ENCODE measurements at regions not wholly inside any gene's neighbourhood (a gene's known extent, or its start where the extent isn't known, plus 50 kb on each side); places are given as distances from the start of the nearest gene placed in this dataset.
A peak's percentile ranks its signal among the peaks of the same experiment; 100 is the strongest.
"Not testable (repeated sequence)": the region's sequence is repeated elsewhere in the genome, so short reads cannot be mapped to it uniquely, and the experiment has no call there.

DNA sequence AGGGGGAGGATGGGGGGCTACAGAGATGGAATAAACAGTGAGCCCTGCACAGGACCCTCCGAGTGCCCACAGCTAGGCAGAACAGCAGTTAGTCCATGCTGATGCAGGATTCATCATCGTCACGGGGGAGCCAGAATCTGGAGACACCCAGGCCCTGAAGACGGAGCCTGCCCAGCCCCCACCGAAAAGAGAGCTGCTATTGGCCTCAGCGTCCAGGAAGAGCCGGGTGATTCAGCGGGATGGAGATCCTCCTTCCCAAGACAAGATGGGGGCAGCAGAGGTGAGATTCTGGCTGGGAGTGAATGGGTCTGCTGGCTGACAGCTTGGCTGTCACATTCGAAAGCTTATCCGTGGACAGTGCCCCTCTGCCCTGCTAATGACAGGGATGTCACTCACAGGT is 133.6 kb upstream of the CRHR1 start:
- DNase-seq: no peak

DNA sequence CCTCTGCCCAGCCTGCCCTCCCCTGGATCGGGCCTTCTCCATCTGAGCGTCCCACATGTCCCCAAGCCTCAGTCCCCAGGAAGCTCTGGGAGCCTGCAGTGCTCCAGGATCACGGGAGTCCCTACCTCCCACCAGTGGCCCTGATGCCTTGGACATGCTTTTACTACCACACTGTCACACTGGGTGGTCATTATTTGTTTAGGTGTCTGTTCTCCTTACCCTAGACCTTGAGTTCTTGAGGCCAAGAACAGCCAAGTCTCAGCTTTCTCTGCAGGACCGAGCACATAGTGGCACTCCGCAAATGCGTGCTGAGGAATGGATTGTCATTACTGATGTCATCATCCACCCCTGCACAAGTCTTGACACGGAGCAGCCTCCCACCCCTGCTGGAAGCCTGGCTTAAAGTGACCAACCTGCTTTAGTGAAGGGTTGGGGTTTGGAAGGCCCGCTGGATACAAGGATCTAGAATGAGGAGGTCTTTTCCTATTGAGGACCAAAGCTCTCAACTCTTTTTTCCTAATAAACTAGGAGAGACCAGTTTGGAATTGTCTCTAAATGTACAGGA is 132.9 kb upstream of the CRHR1 start:
- no peak for DNase-seq

DNA sequence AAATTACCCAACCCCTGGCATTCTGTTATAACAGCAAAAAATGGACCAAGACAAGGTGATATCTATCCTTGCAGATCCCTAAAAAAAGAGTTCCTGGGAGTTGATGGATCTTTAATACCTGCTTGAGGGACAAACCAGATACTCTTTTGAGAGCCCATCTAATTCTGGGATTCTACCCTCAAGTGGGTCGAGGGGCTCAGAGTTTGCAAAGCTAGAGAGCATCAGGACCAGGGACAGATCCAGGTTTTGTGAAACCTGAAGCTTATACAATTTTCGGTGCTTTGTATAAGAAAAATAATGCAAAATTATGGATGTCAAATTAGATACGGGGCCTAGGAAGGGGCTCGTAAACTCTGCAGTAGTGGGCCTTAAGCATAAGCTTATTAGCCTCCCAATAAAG is 130.5 kb upstream of the CRHR1 start:
- no peak for DNase-seq

DNA sequence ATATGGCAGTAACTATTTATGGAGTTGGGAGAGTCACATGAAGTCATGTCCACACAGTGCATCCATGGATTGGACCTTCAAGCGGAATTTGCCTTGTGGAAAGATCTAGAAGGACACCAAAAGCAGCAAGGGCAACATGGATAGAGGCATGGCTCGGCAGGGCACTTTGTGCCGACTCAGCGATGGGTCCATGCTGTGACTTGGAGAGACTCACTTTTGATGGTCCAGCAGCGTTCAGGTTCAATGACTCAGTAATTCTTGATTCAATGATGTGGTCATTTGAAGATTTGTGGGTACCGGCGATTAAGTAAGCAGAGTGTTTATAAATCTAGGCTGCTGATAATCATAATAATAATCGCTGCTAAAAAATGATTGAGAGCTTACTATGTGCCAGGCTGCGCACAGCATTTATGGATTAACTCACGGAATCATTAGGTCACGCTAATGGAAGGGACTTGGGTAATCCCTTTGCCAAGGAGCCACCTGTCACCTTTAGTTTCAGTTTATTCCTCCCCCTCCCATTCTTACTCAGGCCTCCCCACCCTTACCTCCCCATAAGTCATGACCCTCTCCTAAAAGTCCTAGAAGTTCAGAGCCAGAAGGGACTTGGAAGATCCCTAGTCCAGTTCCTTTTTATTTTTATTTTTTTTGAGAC is 127.5 kb upstream of the CRHR1 start:
- no peak for DNase-seq

DNA sequence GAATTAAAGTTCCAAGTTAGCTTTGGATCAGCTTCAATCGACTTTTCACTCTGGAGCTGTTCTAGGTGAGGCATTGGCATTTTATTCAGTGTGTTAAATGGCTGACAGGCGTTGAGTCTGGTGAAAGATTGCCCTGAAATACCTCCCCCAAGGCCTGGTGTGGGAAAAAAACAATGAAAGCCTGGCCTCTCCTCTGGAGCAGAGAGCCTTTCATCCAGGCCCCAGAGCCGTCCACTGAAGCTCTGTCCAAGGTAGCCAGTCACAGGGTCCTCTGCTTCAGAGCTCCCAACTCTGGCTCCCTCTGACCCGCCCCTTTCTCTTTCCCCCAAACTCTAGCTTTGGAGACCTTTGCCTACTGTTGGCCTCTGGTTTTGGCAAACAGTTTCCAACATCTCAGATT is 123.6 kb upstream of the CRHR1 start:
- DNase-seq: no peak

DNA sequence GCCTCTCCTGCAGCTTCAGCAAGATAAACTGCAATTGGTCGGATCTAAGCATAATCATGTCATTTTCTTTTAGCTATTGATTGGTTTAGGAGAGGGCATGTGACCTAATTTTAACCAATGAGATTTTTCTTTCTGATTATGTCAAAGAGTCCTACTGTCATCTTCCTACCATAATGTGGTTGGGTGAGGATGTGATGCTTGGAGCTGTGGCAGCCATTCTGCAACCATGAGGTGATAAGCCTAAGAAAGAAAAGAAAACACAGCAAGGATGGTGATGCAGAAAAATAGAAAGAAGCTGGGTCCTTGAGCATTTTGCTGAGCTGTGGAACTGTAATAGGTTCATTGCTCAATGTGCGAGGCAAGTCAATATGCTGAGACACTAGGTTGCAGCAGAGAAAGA is 121.7 kb upstream of the CRHR1 start:
- DNase-seq: no peak

DNA sequence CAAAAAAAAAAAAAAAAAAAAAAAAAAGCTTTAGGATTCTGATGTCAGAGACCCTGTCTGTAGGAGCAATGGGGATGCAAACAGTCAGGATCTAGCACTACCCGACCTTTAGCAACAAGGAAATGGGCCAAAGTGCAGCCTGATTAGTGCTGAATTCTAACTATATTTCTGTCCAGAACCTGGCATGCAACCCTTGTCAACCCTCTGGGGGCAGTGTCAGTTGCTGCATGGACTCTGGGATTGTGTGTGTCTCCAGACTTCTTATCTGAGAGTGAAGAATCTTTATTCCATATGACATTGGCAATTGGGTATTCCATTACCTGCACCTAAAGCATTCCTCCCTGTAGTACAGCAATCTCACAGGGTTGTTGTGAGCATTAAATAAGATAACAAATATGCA is 120.3 kb upstream of the CRHR1 start:
- DNase-seq: no peak

DNA sequence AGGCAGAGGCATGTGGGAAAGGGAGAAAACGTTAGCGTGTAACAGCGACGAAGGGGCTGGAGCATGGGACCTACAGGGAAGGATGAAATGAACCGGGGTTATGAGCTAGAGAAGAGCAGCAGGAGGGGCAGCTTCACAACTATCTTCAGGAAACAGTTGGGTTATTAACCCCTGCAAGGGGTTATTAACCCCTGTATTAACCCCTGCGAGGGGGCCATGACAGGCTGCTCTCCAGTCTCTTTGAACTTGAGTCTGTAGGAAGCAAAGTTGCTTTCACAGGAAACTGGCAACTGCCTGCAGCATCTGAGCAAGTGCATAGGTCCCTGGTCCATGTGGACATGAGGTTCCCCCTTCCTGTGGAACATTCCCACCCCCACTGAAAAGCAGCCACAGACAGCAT is 119.2 kb upstream of the CRHR1 start:
- DNase-seq: no peak

DNA sequence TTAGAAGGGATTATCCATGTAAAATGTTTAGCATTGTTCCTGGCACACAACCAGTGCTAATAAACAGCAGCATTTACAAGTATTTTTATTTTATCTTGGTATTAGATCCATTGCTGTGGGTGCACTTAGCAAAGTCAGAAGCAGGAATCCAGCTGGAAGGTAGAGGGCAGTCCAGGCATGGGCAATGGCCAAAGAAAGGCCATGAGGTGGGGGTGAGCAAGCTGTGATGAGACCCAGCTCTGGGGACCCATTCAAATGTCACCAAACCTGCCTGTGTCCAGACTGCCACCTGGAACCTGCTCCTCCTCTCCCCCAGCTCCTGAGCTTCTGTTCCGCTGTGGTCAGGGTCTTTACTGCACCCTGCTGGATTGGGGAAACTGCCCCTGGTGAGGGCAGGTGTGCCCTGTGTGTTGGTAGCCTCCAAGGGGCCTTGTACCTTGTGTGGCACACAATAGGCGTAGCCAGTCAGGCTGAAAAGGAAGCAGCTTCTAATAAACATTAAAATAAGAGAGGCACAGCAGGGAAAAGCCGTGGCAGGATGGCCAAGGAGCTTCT is 118.0 kb upstream of the CRHR1 start:
- no peak for DNase-seq

DNA sequence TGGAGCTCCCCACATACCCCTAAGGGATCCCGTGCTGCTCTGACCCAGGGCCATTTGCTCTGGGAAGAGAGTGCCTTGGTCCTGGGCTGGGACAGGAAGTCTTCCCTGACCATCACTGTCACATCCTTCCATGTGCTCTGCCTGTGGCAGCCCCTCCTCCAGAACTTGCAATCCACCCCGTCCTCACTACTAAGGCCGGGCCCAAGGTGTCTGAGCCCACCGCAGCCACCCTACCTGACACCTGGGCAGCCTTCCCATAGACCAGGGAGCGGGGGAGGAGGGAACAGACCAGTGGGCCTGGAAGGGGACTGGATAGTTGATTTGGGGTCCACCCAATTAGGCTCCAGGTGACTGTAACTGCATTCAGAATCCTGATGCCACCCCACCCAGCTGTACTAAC is 117.5 kb upstream of the CRHR1 start:
- DNase-seq: no peak

DNA sequence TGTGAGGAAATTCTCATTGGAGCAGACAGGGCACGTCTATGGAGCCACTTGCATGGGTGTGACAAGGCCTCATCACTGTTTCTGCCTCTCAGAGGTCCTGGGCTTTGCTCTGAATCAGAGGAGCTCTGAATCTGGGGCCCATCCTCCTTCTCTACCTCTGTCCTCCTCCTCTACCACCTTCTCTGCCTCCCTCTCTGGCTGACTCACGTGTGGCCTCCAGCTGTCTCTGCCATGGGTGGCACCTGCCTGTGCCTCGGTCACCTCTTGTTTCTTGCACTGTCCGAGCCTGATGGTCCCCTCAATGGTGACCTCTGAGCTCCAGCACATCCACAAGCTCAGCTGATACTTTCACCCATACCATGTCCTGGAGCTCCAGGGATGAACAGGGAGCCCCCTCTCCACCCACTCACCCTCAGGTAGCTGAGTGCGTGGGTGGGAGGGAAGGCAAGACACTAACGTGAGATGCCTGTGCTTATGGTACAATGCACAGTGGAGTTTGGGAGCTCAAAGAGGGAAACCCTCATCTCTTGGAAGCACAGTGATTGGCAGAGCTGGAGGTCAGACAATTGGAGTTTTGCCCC is 116.4 kb upstream of the CRHR1 start:
- DNase-seq: peak in 1 of 2 experiments; percentile 3

DNA sequence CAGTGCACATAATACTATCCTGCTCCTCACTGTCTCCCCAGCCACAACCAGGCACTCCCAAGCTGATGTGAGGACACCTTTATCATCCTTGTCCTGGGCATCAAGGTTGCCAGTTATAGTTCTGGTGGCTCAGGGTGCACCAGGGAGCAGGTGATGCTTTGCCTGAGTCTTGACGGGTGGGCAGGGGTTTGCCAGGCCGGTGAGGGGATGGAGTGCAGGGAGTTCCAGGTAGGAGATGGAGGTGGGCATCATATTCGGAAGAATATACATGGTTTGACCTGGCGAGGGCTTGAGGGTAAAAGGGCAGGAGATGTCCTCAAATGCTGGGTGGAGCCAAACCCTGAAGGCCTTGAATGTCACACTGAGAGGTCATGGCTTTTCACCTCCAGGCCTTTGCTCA is 115.8 kb upstream of the CRHR1 start:
- DNase-seq: no peak

DNA sequence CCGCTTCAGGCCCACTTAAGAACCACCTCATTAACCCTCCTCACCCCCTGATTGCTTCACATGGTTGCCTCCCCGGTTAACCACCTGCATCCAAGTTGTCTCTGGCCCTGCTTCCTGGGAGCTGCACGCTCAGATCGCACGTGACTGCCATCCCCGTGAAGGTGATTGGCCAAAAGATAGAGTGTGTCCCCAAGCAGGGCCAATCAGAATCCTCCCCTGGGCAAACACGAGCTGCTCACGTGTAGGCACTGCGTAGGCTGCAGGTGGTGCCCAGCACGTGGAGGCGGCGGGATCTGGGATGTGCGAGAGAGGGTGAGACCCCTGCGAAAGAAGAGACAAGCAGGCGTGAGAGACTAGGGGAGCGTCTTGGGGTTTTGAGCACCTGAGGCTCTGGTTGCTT is 111.8 kb upstream of the CRHR1 start:
- DNase-seq: no peak

DNA sequence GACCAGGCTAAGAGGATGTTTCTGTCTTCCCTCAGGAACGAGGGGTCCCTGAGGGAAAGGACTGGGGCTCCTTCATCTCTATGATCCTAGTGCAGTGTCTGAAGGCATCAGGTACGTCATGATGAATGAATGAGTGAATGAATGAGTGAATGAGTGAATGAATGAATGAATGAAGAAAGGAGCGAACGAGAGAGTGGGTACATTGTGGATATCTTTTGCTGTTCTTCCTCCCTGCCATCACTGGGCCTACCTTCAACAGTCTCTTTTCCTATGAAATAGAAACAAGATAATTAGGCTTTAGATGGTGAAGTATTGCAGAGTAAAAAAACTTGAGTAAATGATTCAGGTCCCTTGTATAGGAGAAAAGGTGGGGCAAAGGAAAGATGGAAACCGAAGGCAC is 111.3 kb upstream of the CRHR1 start:
- DNase-seq: no peak

DNA sequence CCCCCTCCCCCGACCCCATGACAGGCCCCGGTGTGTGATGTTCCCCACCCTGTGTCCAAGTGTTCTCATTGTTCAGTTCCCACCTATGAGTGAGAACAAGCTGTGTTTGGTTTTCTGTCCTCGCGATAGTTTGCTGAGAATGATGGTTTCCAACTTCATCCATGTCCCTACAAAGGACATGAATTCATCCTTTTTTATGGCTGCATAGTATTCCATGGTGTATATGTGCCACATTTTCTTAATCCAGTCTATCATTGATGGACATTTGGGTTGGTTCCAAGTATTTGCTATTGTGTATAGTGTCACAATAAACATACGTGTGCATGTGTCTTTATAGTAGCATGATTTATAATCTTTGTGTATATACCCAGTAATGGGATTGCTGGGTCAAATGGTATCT is 110.4 kb upstream of the CRHR1 start:
- not testable (repeated sequence) for DNase-seq

DNA sequence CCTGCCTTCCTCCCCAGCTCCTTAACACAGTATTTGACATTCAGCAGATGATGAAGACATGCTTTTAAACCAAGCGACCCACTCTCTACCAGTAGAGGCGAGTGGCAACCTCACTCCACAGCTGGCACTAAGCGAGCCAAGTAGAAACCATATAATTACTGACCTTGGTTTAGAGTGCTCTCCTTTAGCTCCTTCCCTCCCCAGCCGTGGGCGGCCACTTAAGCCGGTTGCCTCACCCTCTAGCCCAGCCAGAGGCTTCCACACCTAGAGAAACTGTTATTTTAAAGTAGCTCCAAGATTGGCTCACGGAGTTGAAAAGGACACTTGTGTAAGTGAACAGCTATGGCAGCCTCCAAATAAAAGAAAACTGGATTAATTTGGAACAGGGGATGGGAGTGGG is 109.1 kb upstream of the CRHR1 start:
- DNase-seq: no peak

DNA sequence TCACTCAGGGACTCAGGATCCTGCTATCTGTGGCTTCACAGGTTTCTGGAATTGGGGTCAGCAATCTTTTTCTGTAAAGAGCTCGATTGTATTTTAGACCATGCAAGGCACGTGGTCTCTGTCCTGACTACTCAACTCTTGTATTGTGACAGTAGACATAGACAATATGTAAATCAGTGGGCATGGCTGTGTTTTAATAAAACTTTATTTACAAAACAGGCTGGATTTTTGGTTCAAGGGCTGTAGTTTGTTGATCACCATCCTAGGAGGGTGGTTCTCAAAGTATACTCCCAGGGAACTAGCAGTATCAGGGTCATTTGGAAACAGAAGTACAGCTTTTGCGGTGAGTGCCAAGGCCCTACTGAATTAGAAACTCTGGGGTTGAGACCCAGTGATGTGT is 108.2 kb upstream of the CRHR1 start:
- no peak for DNase-seq

DNA sequence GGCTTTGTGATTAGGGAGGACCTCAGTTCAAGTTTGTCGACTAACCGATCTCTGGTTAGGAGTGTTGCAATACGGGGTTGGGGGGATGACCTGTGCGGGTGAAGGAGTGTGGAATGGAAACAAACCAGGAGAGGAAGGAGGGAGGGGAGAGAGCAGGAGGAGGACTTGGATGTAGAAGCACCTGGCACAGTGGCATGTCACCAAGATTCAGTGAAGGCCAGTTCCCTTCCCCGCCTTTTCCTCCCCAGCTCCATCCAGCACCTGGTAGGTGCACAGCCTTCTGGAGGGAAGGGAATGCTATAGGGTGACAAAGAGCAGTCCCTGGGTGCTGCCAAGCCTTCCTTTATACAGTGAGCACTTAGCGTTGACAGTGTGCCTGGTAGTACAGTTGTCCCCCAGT is 107.4 kb upstream of the CRHR1 start:
- DNase-seq: no peak

DNA sequence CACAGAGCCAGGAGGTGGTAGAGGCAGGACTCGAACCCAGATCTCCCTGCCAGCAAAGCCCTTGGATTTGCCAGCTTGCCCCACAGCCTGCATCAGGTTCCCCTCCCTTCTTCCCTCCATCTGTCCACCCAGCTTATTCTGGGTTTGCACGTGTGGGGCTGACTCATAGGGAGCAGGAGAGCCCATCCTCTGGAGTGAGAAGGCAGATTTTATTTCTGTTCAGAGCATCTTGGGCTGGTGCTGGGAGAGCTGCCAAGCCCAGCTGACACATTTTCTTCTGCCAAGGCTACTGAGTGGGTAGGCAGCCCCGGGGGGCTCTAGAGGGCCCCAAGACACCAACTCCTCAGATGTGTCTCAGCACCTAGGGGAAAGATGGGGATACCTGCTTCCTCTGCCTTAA is 106.3 kb upstream of the CRHR1 start:
- no peak for DNase-seq

DNA sequence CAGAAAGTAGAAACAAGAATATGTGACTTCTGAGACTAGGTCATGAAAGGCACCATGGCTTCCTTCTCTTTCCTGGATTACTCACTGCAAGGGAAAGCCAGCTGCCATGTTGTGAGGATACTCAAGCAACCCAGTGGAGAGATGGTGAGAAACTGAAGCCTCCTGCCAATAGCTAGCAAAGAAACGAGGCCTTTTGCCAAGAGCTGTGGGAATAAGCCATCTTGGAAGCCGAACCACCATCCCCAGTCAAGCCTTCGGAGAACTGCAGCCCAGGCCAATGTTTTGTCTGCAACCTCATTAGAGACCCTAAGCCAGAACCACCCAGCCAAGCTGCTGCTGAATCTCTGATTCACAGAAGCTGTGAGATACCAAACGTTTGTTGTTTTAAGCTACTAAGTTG is 104.7 kb upstream of the CRHR1 start:
- DNase-seq: no peak

DNA sequence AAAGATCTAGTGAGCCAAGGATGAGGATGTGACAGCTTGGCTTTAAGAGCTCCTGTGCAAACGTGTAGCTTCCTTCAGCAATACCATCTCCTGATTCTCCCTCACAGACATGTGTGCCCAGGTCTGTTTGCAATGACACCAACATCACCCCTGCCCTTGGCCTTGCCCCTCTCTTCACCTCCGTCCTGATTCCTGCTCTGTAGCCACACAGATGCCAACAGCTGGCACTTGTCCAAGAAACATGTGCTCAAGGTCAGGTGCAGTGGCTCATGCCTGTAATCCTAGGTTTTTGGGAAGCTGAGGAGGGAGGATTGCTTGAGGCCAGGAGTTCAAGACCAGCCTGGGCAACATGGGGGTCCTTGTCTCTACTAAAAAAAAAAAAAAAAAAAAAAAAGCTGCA is 103.8 kb upstream of the CRHR1 start:
- no peak for DNase-seq

DNA sequence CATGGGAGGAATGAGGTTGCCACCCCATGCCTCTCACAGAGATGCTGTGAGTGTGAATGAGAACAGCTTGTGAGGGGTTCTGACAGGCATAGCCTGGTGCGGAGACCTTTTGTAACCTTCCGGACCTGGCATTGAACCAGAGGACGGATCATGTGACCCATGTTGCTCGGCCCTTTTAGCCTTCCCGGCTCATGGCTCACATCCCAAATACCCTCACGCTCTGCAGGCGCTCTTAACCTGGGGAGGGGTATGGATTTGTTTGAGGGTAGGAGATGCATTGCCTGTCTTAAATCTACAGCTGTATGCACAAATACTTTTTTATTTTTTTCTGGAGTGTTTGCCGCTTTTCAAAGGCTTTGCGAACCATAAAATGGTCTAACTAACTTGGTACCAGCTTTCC is 102.4 kb upstream of the CRHR1 start:
- DNase-seq: no peak

DNA sequence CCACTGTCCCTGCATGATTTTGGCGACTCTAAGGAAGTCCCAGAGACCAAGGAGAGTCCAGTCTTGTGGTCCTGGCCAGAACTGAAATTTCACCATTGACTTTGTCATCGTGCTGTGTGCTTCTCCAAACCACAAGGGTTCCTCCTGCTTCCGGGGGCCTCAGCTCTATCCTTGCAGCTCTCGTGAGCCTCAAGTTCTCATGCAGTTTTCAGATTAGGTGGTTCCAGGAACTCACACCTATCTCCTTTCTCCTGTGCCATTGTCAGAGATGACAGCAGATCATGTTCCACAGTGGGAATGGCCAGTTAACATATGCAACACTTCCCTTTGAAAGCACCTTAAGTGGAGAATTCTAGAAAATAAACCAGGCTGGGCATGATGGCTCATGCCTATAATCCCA is 97.9 kb upstream of the CRHR1 start:
- DNase-seq: no peak

DNA sequence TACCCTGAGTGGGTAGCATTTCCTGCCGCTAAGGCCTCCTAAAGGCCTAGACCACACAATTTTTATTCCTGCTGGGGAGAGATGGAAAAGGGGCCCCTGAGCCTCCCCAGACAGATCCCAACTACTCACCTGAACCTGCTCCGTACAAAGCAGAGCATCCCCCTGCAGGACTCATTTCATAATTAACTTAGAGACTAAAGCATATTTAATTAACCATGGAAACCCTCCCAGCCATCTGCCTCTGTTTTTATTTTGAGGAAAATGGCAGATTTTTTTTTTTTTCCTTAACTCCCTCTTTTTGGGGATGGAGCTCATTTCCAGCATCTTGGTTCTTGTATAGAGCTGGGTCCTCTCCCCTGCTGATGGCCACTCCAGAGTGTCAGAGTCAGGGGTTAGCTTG is 96.5 kb upstream of the CRHR1 start:
- no peak for DNase-seq

DNA sequence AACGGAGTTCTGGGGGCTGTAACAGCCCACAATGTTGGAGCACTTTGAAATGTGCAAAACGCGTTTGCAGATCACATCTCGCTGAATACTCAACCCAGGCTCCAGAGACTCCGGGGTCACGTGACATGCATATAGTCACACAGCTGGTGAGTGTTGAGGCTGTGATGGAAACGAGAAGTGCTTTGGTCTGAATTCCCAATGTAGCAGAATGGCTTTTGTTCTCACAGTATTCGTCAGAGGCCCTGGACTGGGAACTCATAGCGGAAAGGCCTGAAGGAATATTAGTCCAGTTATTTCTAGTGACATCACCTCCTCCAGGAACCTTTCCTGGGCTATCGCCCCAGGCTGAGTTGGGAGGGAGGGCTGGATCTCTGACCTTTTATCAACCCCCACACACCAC is 95.8 kb upstream of the CRHR1 start:
- no peak for DNase-seq

All from stimulated activated CD4-positive, alpha-beta T cell treated with anti-CD3 and anti-CD28 coated beads, Interleukin-4, amount 100 ng/mL, for 4 hours (primary cell).